GM03348 (cell line): ENCODE measurements at regions not wholly inside any gene's neighbourhood (a gene's known extent, or its start where the extent isn't known, plus 50 kb on each side); places are given as distances from the start of the nearest gene placed in this dataset.
"Not testable (repeated sequence)": the region's sequence is repeated elsewhere in the genome, so short reads cannot be mapped to it uniquely, and the experiment has no call there.

Source experiments
- DNase-seq: peaks from one replicate; pipeline ENCODE4 v3.0.0; 2012; ENCODE audit warnings: low spot score

DNA sequence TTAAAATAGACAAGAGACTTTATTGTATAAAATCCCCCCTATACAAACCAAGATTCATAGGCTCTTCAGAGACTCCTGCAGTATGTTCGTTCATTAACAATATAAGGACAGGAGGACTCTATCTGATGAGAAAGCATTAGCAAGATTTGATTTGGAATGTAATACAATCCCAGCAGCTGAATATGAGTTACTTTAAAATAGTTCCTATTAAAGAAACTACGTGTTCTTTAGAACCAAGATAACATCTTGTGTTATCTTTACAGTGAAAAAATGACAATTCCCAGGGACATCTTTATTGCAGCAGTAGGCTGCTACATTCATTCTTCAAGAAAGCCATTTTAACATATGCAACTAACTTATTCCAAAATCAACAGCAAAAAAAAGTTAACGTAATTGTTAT, 1360.1 kb upstream of the GJE1 start:
- DNase-seq: no peak

DNA sequence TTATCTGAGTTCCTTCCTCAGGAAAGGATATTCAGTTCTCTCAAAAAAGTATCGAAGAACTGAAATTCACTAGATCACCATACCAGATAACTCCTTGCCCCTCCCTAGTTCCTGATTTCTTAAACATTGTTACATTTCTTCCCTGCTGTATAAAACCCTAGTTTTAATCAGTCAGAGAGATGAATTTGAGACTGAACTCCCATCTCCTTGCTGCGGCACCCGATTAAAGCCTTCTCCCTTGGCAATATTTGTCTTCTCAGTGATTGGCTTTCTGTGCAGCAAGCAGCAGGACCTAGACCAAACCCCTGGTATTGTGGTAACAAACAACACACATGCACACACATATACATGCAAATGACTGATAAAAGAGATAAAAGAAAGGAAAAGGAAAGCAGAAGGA, 1364.6 kb upstream of the GJE1 start:
- DNase-seq: no peak

DNA sequence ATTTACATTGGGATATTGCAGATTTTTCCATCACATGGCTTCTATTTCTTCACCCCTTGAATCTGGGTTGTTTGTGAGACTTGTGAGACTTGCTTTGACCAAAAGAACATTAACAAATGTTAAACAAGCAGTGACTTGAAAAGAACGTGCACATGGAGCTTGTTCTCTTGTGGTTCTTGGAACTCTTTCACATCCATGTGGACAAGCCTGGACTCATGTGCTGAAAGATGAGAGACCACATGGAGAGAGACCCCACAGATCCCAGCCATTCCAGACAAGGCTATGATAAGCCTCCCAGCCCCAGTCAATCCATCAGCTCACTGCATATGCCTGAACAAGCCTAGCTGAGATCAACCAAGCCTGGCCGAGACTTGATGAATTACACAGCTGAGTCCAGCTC, 1365.7 kb upstream of the GJE1 start:
- no peak for DNase-seq

DNA sequence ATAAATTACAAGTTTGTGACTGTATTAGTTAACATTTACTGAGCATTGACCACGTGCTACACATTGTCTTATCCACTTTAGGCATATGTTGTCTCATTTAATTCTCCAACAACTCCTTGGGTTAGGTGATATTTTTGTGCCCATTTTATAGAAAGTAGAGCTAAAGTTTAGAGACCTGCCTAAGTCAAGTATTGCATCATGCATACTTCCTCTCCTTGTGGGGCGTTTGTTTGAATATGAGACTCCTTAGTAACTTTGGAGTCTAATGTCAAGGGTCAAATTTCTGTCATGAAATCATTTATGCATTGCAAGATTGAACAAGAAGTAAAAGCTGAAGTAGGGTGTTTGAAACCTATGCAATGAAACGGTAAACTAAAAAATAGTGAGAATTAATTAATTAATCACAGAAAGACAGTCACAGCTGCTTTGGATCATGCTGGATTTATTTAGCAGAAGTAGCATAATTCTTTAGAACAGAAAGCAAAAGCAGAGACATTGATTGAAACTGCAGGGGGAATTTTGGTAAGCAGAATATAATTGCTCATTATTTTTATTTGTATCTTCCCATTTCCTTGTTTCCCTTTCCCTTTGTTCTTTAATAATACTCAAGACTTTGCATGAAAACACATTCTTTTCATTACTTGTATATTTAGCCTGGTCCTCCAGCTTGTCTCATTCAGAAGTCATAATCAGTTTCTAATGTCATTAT, 1374.4 kb upstream of the GJE1 start:
- DNase-seq: no peak

DNA sequence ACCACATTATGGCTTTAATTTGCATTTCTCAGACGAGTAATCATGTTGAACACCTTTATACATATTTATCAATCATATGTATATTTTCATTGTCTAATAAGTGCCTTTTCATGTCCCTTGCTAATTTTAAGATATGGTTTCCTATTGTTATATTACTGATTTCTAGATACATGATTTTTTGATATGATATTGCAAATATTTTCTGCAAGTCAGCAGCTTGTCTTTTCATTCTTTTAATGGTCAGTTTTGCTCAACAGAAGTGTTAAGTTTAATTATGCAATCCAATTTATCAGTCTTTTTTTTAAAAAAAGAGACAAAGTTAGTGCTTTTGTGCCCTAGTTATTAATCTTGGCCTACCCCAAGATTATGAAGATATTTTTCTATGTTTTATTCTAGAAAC, 1377.8 kb upstream of the CITED2 start:
- no peak for DNase-seq

DNA sequence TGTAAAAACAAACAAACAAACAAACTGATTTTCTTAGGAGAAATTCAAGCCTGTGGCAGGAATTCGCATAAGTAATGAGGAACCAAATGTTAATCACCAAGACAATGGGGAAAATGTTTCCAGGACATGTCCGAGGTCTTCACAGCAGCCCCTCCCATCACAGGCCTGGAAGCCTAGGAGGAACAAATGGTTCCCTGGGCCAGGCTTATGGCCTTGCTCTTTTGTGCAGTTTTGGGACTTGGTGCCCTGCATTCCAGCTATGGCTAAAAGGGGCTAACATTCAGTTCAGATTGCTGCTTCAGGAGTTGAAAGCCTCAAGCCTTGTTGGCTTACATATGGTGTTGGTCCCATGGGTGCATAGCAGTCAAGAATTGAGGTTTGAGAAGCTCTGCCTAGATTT, 1372.7 kb upstream of the CITED2 start:
- DNase-seq: no peak

DNA sequence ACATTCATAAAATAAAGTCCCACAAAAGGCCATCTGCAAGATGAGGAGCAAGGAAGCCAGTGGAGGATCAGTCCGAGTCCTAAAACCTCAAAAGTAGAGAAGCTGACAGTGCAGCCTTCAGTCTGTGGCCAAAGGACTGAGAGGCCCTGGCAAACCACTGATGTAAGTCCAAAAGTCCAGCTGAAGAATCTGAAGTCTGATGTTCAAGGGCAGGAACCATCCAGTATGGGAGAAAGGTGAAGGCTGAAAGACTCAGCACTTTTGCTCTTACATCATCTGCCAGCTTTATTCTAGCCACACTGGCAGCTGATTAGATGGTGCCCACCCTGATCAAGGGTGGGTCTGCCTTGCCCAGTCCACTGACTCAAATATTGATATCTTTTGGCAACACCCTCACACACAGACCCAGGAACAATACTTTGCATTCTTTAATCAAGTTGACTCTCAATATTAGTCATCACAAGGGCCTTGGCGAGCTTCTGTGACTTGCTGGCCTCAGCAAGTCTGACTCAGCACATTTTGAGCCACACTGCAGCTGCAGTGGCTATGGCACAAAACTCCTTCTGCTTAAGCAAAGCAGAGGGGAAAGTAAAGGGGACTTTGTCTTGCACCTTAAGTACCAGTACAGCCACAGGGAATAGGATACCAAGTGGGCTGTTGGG, 1370.3 kb upstream of the CITED2 start:
- DNase-seq: peak; percentile 35

DNA sequence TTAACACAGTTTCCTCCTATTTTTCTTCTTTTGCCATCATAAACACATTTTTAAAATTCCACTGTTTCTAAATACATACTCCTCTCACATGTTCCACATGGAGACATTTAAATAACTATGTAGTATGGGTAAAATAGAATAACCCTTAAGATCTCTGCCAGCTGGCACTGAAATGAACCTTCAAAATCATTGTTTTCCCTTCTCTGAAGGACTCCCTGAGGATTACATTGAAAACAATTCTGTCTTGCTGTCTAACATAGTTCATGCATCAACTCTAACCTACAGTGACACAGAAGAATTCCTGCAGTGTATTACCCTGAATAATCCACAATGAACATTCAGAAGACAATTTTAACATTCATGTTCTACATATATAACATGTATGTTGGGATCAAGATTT, 1361.8 kb upstream of the CITED2 start:
- peak; percentile 5 for DNase-seq

DNA sequence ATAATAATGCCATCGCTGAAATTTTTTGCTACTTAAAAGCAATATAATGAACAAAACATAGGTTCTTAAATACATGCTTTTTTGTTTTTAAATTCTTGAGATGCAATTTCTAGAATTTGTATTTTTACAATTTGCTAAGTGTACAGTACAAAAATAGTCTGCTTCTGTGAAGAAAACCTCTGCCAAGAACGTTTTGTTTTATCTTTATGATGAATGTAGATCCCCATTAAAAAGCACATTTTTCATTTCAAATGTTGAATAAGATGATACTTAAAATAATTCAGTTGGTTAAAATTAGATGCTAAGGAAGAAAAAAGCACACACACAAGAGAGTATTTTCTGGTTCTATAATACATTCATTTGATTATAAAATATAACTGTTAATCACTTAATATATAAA, 1358.5 kb upstream of the CITED2 start:
- DNase-seq: no peak

DNA sequence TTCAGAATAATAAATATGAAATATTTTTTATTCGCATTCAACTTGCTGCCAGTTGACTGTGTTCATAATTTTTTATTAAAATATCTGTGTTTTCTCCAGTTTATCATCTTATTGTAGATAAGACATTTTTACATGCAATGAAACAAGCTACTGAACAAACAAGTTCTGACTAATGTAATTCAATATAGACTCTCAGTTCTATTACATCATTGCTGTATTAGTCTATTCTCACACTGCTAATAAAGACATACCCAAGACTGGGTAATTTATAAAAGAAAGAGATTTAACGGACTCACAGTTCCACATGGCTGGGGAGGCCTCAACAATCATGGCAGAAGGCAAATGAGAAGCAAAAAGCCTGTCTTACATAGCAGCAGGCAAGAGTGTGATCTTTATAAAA, 1357.7 kb upstream of the CITED2 start:
- no peak for DNase-seq

DNA sequence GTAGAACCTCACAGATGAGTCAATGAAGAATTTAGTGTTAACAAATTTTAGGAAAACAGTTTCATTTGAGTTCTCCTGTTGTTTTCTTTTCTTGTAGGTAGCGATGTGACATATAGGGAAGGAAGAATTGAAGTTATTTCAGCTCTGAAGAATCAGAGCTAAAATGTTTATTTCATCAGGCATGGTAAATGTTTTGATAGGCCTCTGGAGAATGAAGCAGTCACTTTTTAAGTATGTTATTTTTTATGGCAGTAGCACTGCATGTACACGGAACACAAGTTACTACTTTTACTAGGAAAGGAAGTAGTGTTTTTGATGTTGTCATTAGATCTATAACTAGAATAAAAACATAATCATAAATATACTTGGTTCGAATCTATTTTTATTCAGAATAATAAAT, 1357.3 kb upstream of the CITED2 start:
- no peak for DNase-seq

DNA sequence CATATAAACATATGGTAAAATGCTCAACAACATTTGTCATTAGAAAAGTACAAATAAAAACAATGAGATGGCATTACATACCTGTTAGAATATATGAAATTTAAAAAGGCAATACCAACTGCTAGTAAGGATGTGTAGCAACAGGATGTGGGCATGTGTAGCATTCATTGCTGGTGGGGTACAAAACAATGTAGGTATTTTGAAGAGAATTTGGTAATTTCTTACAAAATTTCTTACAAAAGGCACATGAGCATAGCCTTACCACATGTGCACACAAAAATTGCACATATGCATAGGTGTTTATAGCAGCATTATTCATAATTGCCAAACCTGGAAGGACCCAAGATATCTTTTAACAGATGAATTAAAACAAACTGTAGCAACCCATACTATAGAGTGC, 1355.1 kb upstream of the CITED2 start:
- DNase-seq: no peak

DNA sequence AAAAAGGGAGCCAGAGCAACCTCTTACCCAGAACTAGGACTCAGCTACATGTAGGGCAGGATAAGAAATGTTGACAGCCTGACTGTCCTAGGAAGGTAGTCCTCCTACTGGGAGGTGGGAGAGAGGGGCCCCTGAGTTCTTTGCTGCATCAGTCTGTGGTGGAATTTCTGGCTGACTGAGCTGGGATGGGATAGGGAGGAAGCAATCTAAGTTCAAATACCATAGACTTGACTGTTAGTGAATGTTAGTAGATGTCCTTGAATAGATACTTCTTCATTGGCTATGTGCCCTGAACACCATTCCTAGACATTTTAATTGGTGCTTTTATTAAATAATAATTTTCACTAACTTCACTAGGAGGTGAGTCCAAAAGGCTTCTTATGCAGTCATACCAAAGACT, 1343.6 kb upstream of the CITED2 start:
- no peak for DNase-seq

DNA sequence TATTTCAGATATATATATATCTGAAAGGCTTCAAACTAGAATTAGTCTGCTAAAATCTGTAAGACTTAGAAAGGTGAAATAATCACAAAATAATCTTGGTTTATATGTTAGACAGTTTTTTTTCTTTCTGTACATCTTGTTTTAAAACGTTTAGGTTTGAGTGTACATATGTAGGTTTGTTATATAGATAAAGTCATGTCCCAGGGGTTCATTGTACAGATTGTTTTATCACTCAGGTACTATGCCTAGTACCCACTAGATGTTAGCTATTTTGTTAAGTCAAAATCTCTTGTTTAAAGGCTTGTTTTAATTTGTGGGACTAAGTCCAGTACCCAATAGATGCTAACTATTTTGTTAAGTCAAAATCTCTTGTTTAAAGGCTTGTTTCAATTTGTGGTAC, 1339.0 kb upstream of the CITED2 start:
- DNase-seq: no peak

DNA sequence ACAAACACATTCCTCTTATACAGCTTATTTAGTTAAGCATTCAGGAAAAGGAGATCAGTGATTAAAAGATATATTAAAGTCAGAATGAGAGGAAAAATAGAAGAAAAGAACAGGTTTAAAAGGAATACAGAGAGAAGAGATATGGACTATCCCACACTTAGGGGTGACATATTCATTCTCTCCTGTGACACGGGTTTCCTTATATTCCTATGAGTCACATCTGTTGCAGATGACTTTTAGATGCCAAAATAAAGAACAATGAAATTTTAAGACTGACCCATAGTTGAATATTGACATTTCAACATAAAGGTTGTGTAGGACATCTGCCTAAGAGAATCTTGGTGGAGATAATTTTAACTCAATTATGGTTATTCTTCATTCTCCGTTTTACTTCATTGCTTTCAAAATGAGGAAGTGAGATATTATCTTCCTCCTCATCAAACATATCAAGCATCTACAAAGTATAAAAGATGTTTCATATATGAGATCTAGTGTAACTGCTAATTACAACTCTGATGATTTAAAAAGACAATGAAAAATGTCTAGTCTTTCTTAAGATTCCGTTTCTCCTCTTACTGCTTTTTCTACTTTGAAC, 1336.7 kb upstream of the CITED2 start:
- DNase-seq: no peak

DNA sequence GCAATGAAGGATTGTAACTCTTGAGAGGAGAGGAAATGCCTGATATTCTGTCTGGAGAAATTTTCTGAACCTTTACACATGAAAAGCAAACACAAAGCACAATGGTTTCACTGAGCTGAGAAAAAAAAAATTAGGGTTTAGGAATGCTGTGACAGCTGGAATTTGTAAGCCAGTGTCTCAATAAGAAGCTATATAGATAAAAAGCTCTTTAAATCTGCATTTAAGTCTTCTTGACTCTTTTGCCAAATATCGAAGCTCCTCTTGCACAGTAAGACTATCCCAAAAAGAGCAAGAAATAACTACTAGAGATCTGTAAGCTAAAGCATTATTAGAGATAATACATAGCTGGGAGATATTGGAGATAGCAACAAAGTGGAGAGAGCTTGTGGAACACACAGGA, 1334.0 kb upstream of the CITED2 start:
- no peak for DNase-seq

DNA sequence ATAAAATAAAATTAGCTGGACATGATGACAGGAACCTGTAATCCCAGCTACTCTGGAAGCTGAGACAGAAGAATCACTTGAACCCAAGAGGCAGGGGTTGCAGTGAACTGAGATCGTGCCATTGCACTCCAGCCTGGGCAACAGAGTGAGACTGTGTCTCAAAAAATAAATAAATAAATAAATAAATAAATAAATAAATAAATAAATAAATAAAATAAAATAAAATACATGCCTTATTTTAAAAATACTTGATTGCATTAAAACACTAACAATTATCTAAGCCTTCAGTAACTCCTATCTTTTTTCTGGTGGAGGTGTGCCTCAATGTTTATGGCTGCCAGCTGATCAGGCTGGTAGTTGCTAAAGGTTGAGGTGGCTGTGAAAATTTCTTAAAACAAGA, 1329.6 kb upstream of the CITED2 start:
- not testable (repeated sequence) for DNase-seq

DNA sequence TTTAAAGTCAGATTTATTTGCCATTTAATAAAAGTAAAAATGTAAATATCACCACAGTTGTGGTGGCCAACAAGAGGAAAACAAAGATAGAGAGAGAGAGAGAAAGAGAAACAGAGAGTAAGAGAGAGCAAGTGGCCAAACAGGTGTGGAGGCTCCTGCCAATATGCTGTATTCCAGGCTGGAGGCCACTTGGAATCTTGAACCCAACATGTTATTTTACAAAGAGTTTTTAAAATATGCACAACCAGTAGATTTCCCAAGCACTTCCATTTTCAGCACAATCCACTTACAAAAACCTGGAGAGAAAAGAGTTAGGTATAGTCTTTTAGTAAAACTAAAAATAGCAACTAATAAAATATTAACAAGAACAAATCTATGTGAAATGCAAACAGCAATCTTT, 1323.1 kb upstream of the CITED2 start:
- no peak for DNase-seq

DNA sequence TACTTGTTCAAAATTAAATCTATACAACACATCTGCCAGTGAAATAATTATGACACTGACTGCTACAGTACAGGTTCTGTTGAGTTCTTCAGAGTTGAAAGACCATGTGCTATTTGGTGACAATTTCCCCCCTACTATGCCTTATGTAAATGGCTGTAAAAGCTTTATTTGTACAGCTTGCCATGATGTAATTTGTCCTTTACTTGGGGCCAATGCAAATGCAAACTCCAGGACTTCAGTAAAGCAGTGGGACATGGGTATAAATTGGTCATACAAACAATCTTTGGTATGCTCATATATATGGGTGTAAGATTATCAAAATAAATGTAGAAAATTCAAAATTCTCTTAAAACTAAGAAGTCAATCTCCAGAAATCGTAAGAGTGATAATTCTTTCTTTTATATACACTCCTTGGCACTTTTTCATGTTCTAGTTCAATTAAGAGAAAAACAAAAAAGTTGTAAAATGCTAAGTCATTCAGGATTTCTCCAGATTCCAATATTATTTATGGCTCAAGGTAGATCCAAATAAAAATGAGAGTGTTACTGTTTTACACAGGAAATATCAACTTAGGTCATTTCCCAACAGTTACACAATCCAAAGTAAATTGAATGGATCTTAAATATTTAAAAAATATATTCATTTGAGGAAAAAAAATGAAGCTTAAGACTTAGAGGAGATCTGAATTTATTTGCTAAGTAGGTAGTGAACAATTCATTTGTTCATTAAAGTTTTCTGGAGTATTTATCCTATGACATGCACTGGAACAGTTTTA, 1310.5 kb upstream of the CITED2 start:
- no peak for DNase-seq

DNA sequence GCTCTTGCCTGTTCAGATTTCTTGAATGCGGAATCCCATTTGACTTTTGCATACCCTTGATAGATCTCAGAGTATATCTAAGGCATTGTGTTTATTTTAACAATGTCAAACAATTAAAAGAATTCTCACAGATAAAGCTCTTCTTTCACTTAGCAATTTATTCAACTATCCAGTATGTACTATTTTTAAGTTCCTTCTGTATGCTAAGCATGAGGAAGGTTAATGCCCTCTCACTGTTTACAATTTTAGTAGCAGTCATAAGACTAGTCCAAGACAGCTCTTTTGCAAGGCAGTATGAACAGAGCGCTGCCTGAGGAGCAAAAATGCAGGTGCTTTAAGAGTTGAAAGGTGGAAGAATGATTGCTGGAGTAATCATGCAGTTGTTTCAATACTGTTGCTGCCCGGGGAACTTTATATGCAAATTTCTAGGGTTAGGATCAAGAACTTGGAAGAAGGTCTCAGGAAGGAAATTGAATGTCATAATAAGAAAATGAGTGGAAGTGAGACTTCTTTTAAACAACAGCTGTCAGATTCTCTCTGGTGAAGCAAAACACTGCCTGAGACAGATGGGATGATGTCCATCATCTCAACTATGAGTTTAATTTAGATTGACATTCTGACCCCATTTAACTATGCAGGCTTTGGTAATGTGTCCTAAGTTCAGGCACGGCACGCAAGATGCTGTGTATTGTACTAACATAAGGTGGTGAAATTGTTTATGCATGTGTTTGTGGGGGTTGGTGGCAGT, 1303.5 kb upstream of the CITED2 start:
- no peak for DNase-seq

DNA sequence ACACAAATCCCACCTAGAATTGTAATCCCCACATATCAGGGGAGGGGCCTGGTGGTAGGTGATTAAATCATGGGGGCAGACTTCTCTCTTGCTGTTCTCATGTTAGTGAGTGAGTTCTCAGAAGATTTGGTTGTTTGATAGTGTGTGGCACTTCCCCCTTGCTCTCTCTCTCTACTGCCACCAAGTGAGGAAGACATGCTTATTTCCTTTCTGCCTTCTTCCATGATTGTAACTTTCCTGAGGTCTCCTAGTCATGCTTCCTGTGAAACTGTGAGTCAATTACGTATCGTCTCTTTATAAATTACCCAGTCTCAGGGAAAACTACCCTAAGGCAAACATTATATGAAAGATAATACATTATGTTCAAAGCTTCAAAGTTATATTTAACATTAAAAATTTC, 1297.5 kb upstream of the CITED2 start:
- no peak for DNase-seq

DNA sequence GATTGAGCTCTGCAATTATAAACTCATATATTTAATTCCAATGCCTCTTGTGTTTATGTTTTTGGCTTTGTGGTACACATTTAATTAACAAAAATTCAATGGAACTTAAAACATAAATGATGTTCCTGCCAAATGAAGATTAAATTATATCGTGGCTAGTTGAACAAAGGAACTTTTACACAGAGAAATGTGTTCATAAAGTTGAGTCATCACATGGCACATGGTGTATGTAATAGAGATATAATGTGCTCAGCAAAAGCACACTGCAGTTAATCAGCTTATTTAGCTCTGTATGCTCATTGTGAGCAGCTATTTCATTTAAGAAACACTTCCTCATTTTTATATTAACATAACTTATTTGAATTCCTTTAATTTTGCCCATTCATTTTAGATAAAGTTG, 1295.6 kb upstream of the CITED2 start:
- no peak for DNase-seq
